Memory B cell (primary cell): ENCODE measurements at regions not wholly inside any gene's neighbourhood (a gene's known extent, or its start where the extent isn't known, plus 50 kb on each side); places are given as distances from the start of the nearest gene placed in this dataset.
"Not testable (repeated sequence)": the region's sequence is repeated elsewhere in the genome, so short reads cannot be mapped to it uniquely, and the experiment has no call there.

Experiments
- ATAC-seq: fragments of 150-1000 bp; cut with Tn5 transposase; 2 replicates; pipeline ENCODE4 v1.10.0; 2021; ENCODE audit warnings: low read depth, mild to moderate bottlenecking, moderate library complexity
- DNase-seq, 2 donors: peaks; one replicate each; pipeline ENCODE4 v3.0.0; 2022; ENCODE audit warnings: low spot score in 2 of 2
- H3K27ac Mint-ChIP-seq: one replicate; pipeline ENCODE4 v1.8.0; 2022; ENCODE audit warnings: mild to moderate bottlenecking, moderate library complexity, mixed read lengths
- H3K27me3 Mint-ChIP-seq: one replicate; pipeline ENCODE4 v1.8.0; 2022; ENCODE audit warnings: mixed read lengths
- H3K36me3 Mint-ChIP-seq: one replicate; pipeline ENCODE4 v1.8.0; 2022; ENCODE audit warnings: mild to moderate bottlenecking, mixed read lengths
- H3K4me1 Mint-ChIP-seq: one replicate; pipeline ENCODE4 v1.8.0; 2022; ENCODE audit warnings: mixed read lengths
- H3K4me3 Mint-ChIP-seq: one replicate; pipeline ENCODE4 v1.8.0; 2022; ENCODE audit warnings: mild to moderate bottlenecking, moderate library complexity, mixed read lengths
- H3K9me3 Mint-ChIP-seq: one replicate; pipeline ENCODE4 v1.8.0; 2022; ENCODE audit warnings: mixed read lengths

- not testable (repeated sequence) for H3K9me3 Mint-ChIP-seq, ATAC-seq, DNase-seq, H3K27me3 Mint-ChIP-seq, H3K27ac Mint-ChIP-seq, H3K4me1 Mint-ChIP-seq, H3K36me3 Mint-ChIP-seq, H3K4me3 Mint-ChIP-seq
These were observed 886.0 kb upstream of the MDGA2 start for GRCh38 chr14:48561438-48561837.

- no peak for ATAC-seq
- H3K27me3 Mint-ChIP-seq: no peaks in the 10 kb centered on the region
These were observed 885.0 kb upstream of the MDGA2 start for GRCh38 chr14:48560421-48560820.

GRCh38 chr14:48553443-48553842, 878.0 kb upstream of the MDGA2 start:
- DNase-seq (no peak), ATAC-seq (no peak)
- H3K4me3 Mint-ChIP-seq: no peak overlapping the region
- no peaks in the 10 kb centered on the region for H3K36me3 Mint-ChIP-seq
- peaks cover 2% of the 10 kb centered on the region for H3K9me3 Mint-ChIP-seq
- no peaks in the 10 kb centered on the region for H3K27me3 Mint-ChIP-seq
- no peak overlapping the region for H3K27ac Mint-ChIP-seq
- no peaks in the 10 kb centered on the region for H3K4me1 Mint-ChIP-seq

More at GRCh38 chr14:48560421-48560820, 885.0 kb upstream of the MDGA2 start:
- no peak overlapping the region for H3K27ac Mint-ChIP-seq
- H3K4me3 Mint-ChIP-seq: no peak overlapping the region
- H3K36me3 Mint-ChIP-seq: no peaks in the 10 kb centered on the region
- H3K9me3 Mint-ChIP-seq: peaks cover 8% of the 10 kb centered on the region
- H3K4me1 Mint-ChIP-seq: no peaks in the 10 kb centered on the region
- DNase-seq: no peak

- Mint-ChIP-seq H3K4me3 (no peak overlapping the region), H3K36me3 (no peaks in the 10 kb centered on the region), H3K9me3 (peaks cover 2% of the 10 kb centered on the region), H3K27me3 (no peaks in the 10 kb centered on the region), H3K4me1 (no peaks in the 10 kb centered on the region), H3K27ac (no peak overlapping the region)
- ATAC-seq (no peak), DNase-seq (no peak)
These were observed 871.6 kb upstream of the MDGA2 start for GRCh38 chr14:48546996-48547395.

GRCh38 chr14:48537600-48537999, 862.2 kb upstream of the MDGA2 start:
- Mint-ChIP-seq H3K36me3 (no peaks in the 10 kb centered on the region), H3K4me1 (no peaks in the 10 kb centered on the region), H3K27ac (no peak overlapping the region), H3K9me3 (no peaks in the 10 kb centered on the region), H3K27me3 (no peaks in the 10 kb centered on the region), H3K4me3 (no peak overlapping the region)
- no peak for ATAC-seq
- no peak for DNase-seq

- DNase-seq: no peak
- peaks cover 3% of the 10 kb centered on the region for H3K9me3 Mint-ChIP-seq
- no peak for ATAC-seq
- H3K36me3 Mint-ChIP-seq: no peaks in the 10 kb centered on the region
- H3K27ac Mint-ChIP-seq: no peak overlapping the region
- no peaks in the 10 kb centered on the region for H3K27me3 Mint-ChIP-seq
- no peaks in the 10 kb centered on the region for H3K4me1 Mint-ChIP-seq
- H3K4me3 Mint-ChIP-seq: no peak overlapping the region
These were observed 860.9 kb upstream of the MDGA2 start for GRCh38 chr14:48536318-48536717.

- H3K4me3 Mint-ChIP-seq: no peak overlapping the region
- no peaks in the 10 kb centered on the region for H3K36me3 Mint-ChIP-seq
- peaks cover 3% of the 10 kb centered on the region for H3K9me3 Mint-ChIP-seq
- no peaks in the 10 kb centered on the region for H3K27me3 Mint-ChIP-seq
- H3K27ac Mint-ChIP-seq: no peak overlapping the region
- no peak for ATAC-seq
- DNase-seq: no peak
- H3K4me1 Mint-ChIP-seq: no peaks in the 10 kb centered on the region
These were observed 852.4 kb upstream of the MDGA2 start for GRCh38 chr14:48527832-48528231.

- Mint-ChIP-seq H3K9me3 (no peaks in the 10 kb centered on the region), H3K36me3 (no peaks in the 10 kb centered on the region), H3K4me1 (no peaks in the 10 kb centered on the region), H3K27me3 (no peaks in the 10 kb centered on the region), H3K27ac (no peak overlapping the region), H3K4me3 (no peak overlapping the region)
- DNase-seq (no peak), ATAC-seq (no peak)
These were observed 850.9 kb upstream of the MDGA2 start for GRCh38 chr14:48526307-48526706.

GRCh38 chr14:48504921-48505320, 829.5 kb upstream of the MDGA2 start:
- DNase-seq (no peak), ATAC-seq (no peak)
- Mint-ChIP-seq H3K4me1 (no peaks in the 10 kb centered on the region), H3K36me3 (no peaks in the 10 kb centered on the region), H3K27me3 (no peaks in the 10 kb centered on the region), H3K9me3 (no peaks in the 10 kb centered on the region), H3K27ac (no peak overlapping the region), H3K4me3 (no peak overlapping the region)

GRCh38 chr14:48490756-48491155, 815.4 kb upstream of the MDGA2 start:
- H3K4me1 Mint-ChIP-seq: no peaks in the 10 kb centered on the region
- H3K27me3 Mint-ChIP-seq: no peaks in the 10 kb centered on the region
- ATAC-seq (no peak), DNase-seq (no peak)
- H3K27ac Mint-ChIP-seq: no peak overlapping the region
- H3K9me3 Mint-ChIP-seq: peaks cover 3% of the 10 kb centered on the region
- H3K36me3 Mint-ChIP-seq: no peaks in the 10 kb centered on the region
- no peak overlapping the region for H3K4me3 Mint-ChIP-seq

GRCh38 chr14:48473944-48474343, 798.5 kb upstream of the MDGA2 start:
- Mint-ChIP-seq H3K9me3 (peaks cover 3% of the 10 kb centered on the region), H3K27me3 (no peaks in the 10 kb centered on the region), H3K4me1 (no peaks in the 10 kb centered on the region), H3K4me3 (no peak overlapping the region), H3K27ac (no peak overlapping the region), H3K36me3 (no peaks in the 10 kb centered on the region)
- ATAC-seq (no peak), DNase-seq (no peak)

GRCh38 chr14:48456051-48456450, 780.6 kb upstream of the MDGA2 start:
- H3K9me3 Mint-ChIP-seq: peaks cover 2% of the 10 kb centered on the region
- no peak overlapping the region for H3K27ac Mint-ChIP-seq
- H3K4me3 Mint-ChIP-seq: no peak overlapping the region
- no peaks in the 10 kb centered on the region for H3K27me3 Mint-ChIP-seq
- DNase-seq (no peak), ATAC-seq (no peak)
- H3K4me1 Mint-ChIP-seq: no peaks in the 10 kb centered on the region
- no peaks in the 10 kb centered on the region for H3K36me3 Mint-ChIP-seq

- no peaks in the 10 kb centered on the region for H3K4me1 Mint-ChIP-seq
- H3K9me3 Mint-ChIP-seq: peaks cover 2% of the 10 kb centered on the region
- DNase-seq (no peak), ATAC-seq (no peak)
- H3K36me3 Mint-ChIP-seq: no peaks in the 10 kb centered on the region
- no peak overlapping the region for H3K4me3 Mint-ChIP-seq
- H3K27me3 Mint-ChIP-seq: no peaks in the 10 kb centered on the region
- H3K27ac Mint-ChIP-seq: no peak overlapping the region
These were observed 779.5 kb upstream of the MDGA2 start for GRCh38 chr14:48454887-48455286.

GRCh38 chr14:48452437-48452995, 777.1 kb upstream of the MDGA2 start:
- no peak for ATAC-seq
- peaks cover 2% of the 10 kb centered on the region for H3K9me3 Mint-ChIP-seq

GRCh38 chr14:48435221-48435620, 759.8 kb upstream of the MDGA2 start:
- H3K27ac Mint-ChIP-seq: no peak overlapping the region
- H3K4me1 Mint-ChIP-seq: no peaks in the 10 kb centered on the region
- H3K9me3 Mint-ChIP-seq: no peaks in the 10 kb centered on the region
- no peaks in the 10 kb centered on the region for H3K27me3 Mint-ChIP-seq
- no peaks in the 10 kb centered on the region for H3K36me3 Mint-ChIP-seq
- no peak overlapping the region for H3K4me3 Mint-ChIP-seq
- ATAC-seq (no peak), DNase-seq (no peak)

More at GRCh38 chr14:48452437-48452995, 777.1 kb upstream of the MDGA2 start:
- H3K4me1 Mint-ChIP-seq: no peaks in the 10 kb centered on the region
- no peak overlapping the region for H3K4me3 Mint-ChIP-seq
- no peak overlapping the region for H3K27ac Mint-ChIP-seq
- H3K27me3 Mint-ChIP-seq: no peaks in the 10 kb centered on the region
- no peak for DNase-seq
- no peaks in the 10 kb centered on the region for H3K36me3 Mint-ChIP-seq
